HG03060 (cell line): ENCODE measurements at regions not wholly inside any gene's neighbourhood (a gene's known extent, or its start where the extent isn't known, plus 50 kb on each side); places are given as distances from the start of the nearest gene placed in this dataset.

Source experiments
- ATAC-seq: cut with Tn5 transposase; IDR thresholded peaks from one replicate; pipeline ENCODE4 v1.9.1; 2021; ENCODE audit warnings: low read depth, moderate number of reproducible peaks; ENCODE audit not compliant: unreplicated experiment

DNA sequence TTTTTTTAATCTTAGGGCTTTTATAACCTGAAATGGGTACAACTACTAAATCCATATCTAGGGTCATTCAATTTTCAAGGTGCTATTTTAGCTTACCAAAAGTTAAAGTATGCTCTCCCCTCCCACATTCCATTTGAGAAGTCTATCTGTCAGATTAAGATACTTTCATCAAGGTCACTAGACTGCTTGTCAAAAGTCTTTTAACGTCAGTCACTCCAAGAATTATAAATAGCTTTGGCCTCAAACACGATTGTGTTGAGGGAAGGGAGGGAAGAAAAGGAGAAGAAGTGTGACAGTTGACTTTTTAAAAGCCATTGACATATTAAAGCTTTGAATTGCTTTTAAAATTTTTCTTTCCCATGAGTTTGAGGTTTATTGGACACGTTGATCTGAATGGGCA, 175.8 kb downstream of the PTGER3 start:
- ATAC-seq = no peak

DNA sequence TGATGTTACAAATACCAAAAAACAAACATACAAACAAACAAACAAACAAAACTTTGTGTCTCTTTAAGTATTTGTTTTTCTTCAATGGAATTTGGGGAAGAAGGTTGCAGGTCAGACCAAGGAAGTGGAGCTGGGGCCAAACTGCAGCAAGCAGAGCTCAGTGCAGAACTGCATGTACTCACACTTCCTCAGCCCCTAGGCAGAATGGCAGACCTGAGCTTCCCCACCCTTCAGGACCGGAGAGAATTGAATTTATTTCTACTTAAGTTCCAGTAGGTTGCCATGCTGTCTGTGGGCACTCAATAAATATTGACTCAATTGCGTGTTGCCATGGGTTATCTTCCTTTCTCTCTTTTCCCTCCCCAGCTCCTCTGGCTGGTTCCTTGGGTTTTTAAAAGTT, 173.6 kb downstream of the PTGER3 start:
- ATAC-seq = no peak

DNA sequence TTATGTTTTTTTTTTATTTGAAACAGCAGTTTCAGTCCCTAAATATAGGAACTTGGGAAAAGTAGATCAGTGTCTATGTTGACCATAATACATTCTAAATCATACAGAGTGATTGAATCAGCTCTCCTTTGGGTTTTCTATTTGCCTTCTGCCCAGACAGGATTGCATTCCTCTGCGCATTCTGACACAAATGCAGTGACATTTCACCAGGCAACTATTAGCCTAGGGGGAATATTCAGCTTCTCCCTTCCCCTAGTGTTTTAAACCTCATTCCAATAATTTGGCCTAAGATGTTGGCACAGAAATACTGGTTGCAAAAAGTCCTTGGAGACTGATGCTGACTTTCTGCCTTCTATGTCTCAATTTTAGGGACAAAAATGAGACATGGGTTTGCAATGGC, 172.8 kb downstream of the PTGER3 start:
- no peak for ATAC-seq

DNA sequence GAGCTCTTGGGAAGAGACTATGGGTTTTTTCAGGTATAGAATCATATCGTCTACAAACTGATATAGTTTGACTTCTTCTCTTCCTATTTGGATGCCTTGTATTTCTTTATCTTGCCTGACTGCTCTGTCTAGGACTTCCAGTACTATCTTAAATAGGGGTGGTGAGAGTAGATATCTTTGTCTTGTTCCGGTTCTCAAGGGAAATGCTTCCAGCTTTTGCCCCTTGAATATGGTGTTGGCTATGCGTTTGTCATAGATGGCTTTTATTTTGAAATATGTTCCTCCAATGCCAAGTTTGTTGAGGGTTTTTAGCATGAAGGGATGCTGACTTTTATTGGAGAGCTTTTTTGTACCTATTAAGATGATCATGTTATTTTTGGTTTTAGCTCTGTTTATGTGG, 170.3 kb downstream of the PTGER3 start:
- ATAC-seq = no peak

DNA sequence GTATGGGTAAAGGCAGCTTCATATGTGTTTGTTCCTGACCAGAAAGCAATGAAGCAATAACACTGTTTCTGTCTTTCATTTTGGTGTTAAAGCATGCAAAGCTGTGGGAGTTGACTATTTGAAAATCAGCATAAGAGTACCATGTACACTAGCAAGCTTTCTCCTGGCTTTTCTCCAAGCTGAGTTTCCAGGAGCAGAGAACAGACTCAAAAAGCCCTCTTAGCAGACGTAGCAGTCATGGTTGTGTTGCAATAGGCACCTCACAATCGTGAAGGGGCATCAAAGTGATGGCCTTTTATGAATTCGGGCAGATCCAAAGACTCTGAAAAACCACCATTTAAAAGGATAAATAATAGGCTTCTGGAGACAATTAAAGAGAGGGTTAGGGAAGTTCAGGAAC, 159.7 kb downstream of the PTGER3 start:
- no peak for ATAC-seq

DNA sequence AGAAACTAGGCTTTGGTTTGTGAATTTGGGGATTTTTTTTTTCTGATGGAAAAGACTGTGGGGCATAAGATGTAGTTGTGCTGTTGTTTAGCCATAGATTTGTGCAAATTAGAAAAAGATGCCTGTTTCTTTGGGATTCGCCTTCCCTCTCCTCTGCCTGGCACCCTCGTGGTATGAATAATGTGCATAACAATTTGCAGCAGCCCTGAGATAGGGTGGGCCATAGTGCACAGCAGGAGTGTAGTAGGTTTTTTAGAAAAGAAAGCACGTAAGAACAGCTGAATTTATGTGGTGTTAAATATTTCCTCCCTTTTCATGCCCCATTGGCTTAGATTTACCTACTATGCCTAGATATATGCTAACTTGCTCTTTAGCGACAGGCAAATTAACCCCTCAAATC, 158.9 kb downstream of the PTGER3 start:
- ATAC-seq = no peak

DNA sequence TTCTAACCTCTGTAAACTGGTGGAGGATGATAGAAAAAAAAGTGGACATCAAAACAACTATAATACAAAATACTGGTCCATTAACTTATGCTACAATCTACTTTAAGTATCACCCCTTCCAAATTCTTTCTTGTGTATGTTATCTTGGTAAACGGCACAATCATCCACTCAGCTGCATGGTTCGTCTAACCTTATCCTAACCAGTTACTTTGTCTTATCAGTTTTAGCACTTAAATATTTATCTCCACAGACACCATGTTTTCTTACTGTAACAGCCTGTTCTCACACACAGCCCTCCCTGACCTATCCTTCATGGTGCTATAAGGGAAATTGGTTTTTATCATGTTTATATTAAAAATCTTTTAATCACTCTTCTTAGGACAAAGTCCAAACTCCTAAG, 157.2 kb downstream of the PTGER3 start:
- ATAC-seq = no peak

DNA sequence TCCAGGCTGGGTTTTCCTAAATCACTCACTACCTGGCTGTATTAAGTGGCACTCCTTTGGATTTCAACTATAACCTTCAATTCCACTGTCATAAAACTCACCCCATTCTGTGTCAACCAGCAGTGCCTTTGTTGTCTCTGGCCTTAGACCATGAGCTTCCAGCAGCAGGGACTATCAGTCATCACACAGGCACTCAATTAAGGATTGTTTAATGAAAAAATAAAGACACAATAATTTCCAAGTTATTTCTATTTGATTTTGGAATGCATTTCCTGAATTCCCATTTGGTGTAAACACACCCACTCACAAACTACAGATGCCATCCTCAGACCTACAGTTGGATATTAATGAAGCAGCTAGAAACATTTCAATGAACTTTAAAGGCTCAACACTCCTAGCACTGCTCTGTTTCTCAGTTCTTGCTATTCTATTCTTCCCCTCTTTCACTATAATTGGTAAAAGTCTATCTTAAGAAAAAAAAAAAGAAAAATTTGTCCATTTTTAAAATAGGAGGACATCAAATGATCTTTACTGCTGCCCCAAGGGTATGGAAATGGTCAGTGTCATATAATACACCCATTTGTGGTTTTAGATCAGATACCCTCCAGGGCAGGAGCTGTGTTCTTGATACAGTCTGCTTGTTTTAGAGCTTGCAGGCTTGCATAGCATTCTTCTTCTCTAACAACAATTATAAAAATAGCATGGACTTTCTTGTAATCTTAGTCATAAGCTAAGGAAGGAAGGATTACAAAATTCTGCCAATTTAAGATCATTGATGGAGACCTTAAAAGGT, 156.4 kb downstream of the PTGER3 start:
- no peak for ATAC-seq

DNA sequence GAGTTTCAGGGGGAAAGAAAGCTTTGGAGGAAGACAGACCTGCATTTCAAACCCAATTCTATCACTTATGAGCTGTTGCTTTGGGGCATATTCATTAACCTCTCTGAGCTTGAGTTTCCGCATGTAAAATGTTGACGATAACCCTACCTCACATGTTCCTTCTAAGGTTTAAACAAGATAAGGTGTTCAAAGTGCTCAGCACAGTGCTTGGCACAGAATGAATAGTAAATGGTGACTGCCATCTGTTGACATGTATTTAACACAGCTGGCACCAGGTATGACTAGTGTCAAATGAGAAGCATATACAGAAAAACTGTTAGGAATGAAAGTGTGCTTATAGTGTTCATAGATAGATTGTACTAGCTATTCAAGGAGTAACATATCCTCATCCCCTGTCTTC, 155.5 kb downstream of the PTGER3 start:
- no peak for ATAC-seq

DNA sequence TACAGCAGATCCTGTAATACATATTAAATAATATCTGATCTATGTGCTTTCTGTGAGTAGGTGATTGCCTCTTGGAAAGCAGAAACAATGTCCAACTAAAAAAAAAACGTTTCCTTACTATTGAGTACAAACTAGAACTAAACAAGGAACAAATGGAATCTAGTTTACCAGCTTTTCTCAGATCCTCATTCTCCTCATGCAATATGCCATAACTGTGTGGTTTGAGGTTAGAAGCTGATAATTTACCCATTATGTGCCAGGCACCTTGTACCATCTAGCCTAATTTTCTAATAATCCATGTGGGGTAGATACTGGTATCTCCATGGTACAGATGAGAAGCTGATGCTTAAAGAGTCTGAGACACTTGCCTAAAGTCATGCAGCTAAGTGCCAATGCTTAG, 154.7 kb downstream of the PTGER3 start:
- no peak for ATAC-seq

DNA sequence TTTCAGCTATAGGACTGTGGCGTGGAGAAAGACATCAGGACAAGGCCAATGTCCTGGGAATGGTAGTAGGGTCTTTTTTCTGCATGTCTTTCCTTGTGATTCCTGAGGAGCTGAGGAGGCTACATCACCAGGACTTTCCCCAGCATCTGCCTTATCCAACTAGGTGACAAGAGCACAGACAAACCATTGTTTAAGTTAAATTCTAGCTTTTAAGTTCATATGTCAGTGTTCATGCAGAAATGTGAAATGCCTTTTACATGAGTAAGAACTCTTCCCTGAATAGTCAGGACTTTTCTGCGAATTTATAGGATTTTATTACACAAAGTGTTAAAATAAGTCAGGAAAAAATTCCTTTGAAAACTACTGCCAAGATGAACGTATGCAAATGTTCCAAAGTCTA, 154.2 kb downstream of the PTGER3 start:
- no peak for ATAC-seq

DNA sequence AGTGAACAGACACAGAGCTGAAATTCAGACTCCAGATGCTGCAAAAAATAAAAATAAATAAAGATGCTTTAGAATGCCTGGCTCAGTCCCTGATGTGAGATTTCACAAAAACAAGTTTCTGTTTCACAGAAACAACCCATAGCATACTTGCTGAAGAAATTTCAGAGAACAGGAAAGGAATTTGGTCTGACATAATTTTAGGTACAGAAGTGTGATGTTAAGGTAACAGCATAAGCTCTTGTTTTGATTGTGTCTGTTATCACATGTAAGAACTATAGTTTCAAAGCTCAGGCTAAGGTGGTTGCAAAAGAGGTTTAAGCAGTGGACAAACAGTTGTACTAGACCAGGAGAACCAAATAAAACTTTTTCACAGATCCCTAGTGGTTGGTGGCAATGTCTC, 152.1 kb downstream of the PTGER3 start:
- ATAC-seq = no peak

DNA sequence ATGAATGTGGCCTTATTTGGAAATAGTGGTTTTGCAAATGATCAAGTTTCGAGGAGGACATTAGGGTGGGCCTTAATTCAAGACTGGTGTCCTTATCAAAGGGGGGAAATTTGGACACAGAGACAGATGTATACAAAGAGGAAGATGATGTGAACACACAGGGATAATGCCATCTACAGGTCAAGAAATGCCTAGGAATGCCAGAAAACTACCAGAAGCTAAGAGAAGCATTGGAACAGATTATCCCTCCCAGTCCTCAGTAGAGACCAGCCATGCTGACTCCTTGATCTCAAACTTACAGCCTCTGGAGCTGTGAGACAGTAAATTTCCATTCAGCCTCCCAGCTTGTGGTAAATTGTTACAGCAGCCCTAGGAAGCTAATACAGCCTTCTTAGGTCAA, 151.4 kb downstream of the PTGER3 start:
- ATAC-seq = no peak

DNA sequence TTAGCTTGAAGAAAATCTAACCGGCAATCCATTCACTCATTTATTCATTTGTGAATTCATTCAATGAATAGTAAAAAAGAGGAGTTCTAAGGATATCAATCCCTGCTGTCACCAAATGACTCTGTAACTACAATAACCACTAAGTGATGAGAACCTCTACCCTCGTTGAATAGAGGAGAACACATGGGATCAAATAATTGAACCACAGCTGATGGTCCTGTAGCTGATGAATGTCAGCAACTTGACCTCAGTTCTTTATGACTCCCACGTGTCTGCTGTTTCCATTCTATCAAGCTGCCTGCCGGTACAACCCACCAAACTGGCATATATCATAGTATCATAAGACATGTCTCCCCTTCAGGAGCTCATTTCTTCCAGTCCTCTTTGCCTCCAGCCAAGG, 150.3 kb downstream of the PTGER3 start:
- no peak for ATAC-seq

DNA sequence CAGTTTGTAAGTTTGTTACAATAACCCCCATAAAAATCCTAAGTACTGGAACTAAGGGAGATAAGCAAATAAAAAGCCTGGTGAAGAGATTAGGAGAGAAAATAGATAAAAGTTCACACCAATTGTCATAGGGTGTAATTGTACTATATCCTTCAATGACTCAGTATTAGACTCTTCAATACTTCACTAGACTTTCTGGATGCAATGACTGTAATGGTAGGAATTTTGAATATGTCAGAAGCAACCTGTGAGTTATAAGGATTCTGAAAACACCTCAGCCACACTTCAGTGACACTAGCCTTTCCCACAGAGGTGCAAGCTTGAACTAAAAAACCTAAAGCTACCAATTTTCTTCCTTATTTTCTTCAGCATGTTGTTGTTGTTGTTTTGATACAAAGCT, 147.9 kb downstream of the PTGER3 start:
- no peak for ATAC-seq

DNA sequence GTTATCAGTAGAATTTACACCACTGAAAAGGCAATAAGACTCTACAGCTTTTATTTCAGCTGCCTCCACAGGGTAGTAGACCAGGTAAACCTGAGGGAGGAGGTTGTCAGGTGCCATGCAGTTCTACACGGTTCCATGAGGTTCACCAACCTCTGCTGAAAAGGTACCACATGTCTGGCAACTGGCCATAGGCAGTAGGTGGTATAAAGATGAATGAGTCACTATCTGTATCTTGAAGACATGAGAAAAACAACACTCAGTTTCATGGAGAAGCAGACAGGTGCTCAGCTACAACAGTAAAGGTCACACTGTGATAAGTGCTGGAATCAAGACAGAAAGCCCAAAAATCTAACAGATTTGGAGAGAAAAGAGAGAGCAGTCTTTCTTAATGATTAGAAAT, 145.4 kb downstream of the PTGER3 start:
- ATAC-seq = no peak

DNA sequence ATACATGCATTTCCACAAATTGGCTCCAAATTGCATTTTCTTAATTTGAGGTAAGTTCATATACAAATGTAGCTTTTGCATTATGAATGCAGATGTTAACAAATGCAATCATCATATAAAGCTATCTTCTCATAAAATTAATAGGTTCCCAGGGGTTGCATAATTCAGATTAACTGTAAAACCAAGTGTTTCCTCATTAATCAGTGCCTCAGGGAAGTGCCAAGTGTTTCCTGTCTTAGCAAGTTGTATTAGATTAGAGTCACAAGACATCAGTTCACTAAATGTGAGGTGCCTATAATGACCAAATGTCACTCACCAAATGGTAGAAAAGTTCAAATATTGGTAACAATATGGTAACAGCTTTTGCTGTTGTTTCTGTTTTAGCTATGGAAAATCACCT, 140.8 kb downstream of the PTGER3 start:
- ATAC-seq = no peak

DNA sequence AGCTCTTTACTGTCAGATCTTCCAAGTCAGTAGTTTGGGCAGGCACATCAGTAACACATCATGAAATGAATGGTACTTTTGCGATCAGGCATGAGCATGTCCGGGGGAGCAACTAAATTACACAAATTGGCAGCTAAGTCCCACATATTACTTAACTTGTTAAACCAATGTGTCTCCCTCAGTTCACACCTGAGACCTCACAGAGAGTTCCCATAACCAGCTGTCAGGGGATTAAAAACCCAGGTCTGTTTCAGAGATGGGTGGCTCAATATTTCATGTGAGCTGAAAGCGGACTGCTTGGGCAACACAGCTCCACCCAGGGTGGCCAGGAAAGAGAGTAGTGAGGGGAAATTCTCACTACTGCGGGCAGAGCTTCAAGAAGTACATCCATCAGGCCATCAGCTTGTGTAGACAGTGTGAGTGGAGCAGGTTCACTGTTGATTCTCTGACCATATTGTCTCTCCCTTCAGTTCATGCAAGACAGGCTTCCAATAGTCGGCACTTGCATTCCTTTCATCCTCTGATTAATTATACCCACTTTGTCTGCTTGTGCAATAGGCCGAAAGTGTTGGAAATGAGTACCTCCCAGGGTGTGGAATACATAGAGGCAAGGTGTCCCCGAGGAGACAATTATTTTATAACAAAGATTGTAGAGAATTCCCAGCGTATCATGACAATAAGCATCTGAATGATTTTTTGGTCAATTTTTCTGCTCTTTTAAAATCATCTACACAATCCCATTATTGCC, 139.9 kb downstream of the PTGER3 start:
- ATAC-seq = no peak

DNA sequence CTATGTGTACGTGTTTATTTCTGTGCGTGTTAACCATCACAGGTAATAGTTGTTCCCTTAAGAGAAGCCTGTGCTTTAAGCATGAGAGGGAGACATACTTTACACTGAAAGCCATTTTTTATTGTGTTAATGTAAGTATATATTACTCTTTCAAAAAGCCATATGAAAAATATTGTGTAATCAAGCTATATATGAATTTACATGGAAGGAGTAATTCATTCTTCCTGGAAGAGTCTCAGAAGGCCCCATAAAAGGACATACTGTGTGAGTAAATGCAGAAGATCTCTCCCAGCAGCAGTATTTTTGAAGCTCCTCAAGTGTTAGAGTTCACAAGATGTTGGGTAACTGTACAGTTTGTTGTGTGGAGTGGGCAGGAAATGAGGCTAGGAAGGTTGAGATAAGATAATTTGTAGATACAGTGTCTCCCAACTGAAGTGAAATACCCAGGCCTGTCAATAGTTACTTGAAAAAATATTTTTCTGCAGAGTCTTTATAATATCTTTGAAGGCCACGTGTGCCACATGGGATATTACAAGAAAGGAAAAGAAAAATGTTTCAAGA, 138.3 kb downstream of the PTGER3 start:
- ATAC-seq = no peak

DNA sequence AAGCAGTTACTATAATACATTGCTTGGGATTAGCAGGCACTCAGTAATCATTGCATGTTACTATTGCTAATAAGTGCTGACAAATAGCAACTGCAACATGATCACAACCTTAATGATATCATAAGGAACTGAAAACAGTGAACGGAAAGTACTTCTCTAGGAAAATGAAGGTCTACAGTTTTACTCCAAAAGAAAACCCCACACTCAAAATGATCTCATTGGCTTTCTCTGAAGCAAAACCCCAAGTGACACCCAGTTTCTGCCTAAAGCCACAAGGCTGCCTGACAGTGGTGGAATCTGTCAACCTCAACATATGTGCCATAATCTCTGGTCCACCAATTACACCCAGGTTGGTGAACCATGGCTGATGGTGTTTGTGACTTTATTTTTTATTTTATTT, 137.6 kb downstream of the PTGER3 start:
- ATAC-seq = no peak

DNA sequence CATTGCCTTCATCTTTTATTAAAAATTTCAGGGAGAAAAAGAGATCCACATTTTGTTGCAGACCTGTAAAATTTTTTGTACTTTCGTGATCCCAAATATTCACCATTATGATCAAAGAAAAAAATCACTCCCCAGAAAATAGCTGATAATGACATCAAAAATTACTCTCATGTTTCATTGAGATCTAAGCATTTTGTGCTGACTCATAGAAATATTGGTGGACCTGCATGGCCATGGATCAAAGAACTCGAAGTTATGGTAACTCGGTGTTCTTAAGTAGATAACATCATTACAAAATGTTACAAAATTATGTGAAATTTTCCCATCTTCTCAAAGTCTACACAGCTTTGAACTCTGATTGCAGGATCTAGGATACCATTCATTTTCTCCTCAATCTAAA, 135.8 kb downstream of the PTGER3 start:
- ATAC-seq = no peak

DNA sequence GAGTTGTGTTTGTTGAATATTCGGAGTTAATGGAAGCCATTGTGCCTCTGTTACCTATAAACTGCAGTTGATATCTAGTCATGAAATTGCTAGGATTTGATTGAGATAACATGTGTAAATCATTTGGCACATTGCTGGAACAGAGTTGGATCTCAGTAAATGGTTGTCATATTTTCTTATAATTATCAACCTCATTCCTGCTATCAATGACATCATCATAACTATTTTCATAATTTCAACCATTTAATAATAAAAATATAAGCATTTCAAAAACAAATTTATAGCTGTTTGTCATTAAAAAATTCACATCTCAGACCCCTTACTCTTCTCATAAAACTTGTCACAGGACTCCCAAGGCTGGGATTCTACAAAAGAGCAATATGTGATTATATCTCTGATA, 133.4 kb downstream of the PTGER3 start:
- no peak for ATAC-seq
